ENCODE measurements at regions not wholly inside any gene's neighbourhood (a gene's known extent, or its start where the extent isn't known, plus 50 kb on each side); places are given as distances from the start of the nearest gene placed in this dataset.

GRCh38 chr13:59472134-59472533 lies 691.6 kb downstream of the DIAPH3 start:
- TF ChIP-seq POLR2A (IDR thresholded peaks at IDR 0.05) (no peak), CTCF (IDR thresholded peaks at IDR 0.05) (no peak)

All from heart left ventricle (tissue), 13 donors.